ENCODE measurements at regions not wholly inside any gene's neighbourhood (a gene's known extent, or its start where the extent isn't known, plus 50 kb on each side); places are given as distances from the start of the nearest gene placed in this dataset.

DNA sequence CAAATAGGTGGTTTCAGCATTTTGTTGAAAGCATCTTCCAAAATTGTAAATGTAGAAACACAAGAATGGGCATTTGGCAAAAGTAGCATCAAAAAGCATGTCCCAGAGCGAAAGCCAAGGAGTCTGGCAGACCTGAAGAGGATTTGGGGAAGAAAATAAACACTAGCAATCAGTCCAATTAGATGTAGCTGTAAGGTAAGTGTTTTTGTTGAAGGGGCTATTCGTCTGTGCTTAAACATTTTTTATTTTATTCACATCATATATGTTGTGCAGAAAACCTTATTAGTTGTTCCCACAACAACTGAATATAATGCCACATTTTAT, 954.1 kb upstream of the COX7C start:
- no peak overlapping the region for H3K27ac ChIP-seq

GRCh38 chr5:85670417-85670816, 947.3 kb upstream of the COX7C start:
- no peak for DNase-seq (ENCODE audit: low read depth, low spot score)
- no peaks in the 10 kb centered on the region for H3K36me3 ChIP-seq (ENCODE audit: insufficient read depth, low read length)
- peak overlapping the region; percentile 40; the same call in 1 of the 2 replicates for H3K27ac ChIP-seq
- no peak overlapping the region for H3K4me3 ChIP-seq
- H3K9ac ChIP-seq (ENCODE audit: insufficient read length), result no peak overlapping the region
- no peak for TF ChIP-seq FOXP2 (optimal IDR thresholded peaks at IDR 0.05; ENCODE audit: control extremely low read depth, extremely low read length, insufficient read depth)
- TF ChIP-seq POLR2AphosphoS5 (IDR thresholded peaks at IDR 0.05; ENCODE audit: borderline replicate concordance, low read depth, low read length), result no peak
- TF ChIP-seq EZH2 (IDR thresholded peaks at IDR 0.05), result no peak
- no peaks in the 10 kb centered on the region for H3K9me3 ChIP-seq (ENCODE audit: low read depth, low read length)

More for the DNA sequence above, 954.1 kb upstream of the COX7C start:
- H3K9ac ChIP-seq (ENCODE audit: insufficient read length), result no peak overlapping the region
- no peaks in the 10 kb centered on the region for H3K36me3 ChIP-seq (ENCODE audit: insufficient read depth, low read length)
- TF ChIP-seq POLR2AphosphoS5 (IDR thresholded peaks at IDR 0.05; ENCODE audit: borderline replicate concordance, low read depth, low read length), result no peak
- no peak for TF ChIP-seq FOXP2 (optimal IDR thresholded peaks at IDR 0.05; ENCODE audit: control extremely low read depth, extremely low read length, insufficient read depth)
- TF ChIP-seq EZH2 (IDR thresholded peaks at IDR 0.05), result no peak
- H3K4me3 ChIP-seq, result no peak overlapping the region
- no peak for DNase-seq (ENCODE audit: low read depth, low spot score)
- no peaks in the 10 kb centered on the region for H3K9me3 ChIP-seq (ENCODE audit: low read depth, low read length)

DNA sequence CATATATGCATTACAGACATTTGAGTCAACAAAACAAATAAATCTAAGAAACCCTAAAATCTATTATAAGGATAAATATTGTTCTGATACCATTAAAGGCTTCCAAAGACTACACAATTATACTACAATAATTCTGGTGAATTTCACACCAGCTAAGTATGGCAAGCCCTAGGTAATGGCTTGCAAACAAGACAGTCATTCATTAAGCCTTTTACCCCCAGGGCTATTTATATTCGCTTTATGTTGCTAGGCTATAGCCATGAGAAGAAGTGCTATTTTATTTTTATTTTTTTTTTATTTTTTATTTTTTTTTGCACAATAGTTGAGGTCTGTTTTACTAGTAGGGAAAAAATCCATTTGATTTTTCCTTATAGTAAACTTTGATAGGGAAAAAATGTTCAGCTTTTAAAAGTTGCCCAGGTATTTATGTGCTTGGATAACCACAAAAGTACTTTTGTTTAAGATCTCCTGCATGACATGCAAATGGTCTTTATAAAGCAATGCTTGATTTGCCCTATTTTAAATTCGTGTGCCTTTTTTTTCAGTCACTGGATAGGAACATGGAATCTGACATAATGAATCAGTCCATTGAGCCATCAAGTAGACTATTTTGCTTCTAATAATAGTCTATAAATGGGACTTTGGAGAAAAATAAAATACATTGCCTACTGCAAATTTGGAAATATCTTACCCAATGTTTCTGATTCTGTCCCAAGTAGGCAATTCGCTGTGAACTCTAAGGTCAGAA, 946.3 kb upstream of the COX7C start:
- H3K4me3 ChIP-seq, result no peak overlapping the region
- no peaks in the 10 kb centered on the region for H3K9me3 ChIP-seq (ENCODE audit: low read depth, low read length)
- TF ChIP-seq EZH2 (IDR thresholded peaks at IDR 0.05), result no peak
- TF ChIP-seq FOXP2 (optimal IDR thresholded peaks at IDR 0.05; ENCODE audit: control extremely low read depth, extremely low read length, insufficient read depth), result no peak
- TF ChIP-seq POLR2AphosphoS5 (IDR thresholded peaks at IDR 0.05; ENCODE audit: borderline replicate concordance, low read depth, low read length), result no peak
- H3K27ac ChIP-seq, result no peak overlapping the region
- DNase-seq (ENCODE audit: low read depth, low spot score), result no peak
- H3K36me3 ChIP-seq (ENCODE audit: insufficient read depth, low read length), result no peaks in the 10 kb centered on the region
- H3K9ac ChIP-seq (ENCODE audit: insufficient read length), result no peak overlapping the region

DNA sequence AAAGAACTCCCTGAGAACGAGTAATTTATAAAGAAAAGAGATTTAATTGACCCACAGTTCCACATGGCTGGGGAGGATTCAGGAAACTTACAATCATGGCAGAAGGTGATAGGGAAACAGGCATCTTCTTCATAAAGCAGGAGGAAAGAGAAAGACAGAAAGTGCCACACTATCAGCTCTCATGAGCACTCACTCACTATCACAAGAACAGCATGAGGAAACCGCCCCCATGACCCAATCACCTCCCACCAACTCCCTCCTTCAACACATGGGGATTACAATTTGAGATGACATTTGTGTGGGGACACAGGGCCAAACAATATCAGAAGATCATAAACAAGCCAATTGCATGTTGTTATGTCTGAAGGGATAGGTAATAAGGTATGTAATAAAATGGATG, 935.9 kb upstream of the COX7C start:
- no peaks in the 10 kb centered on the region for H3K36me3 ChIP-seq (ENCODE audit: insufficient read depth, low read length)
- H3K9ac ChIP-seq (ENCODE audit: insufficient read length), result no peak overlapping the region
- TF ChIP-seq POLR2AphosphoS5 (IDR thresholded peaks at IDR 0.05; ENCODE audit: borderline replicate concordance, low read depth, low read length) (no peak), EZH2 (IDR thresholded peaks at IDR 0.05) (no peak), FOXP2 (optimal IDR thresholded peaks at IDR 0.05; ENCODE audit: control extremely low read depth, extremely low read length, insufficient read depth) (no peak)
- no peaks in the 10 kb centered on the region for H3K9me3 ChIP-seq (ENCODE audit: low read depth, low read length)
- H3K4me3 ChIP-seq, result no peak overlapping the region
- no peak for DNase-seq (ENCODE audit: low read depth, low spot score)
- H3K27ac ChIP-seq, result no peak overlapping the region

DNA sequence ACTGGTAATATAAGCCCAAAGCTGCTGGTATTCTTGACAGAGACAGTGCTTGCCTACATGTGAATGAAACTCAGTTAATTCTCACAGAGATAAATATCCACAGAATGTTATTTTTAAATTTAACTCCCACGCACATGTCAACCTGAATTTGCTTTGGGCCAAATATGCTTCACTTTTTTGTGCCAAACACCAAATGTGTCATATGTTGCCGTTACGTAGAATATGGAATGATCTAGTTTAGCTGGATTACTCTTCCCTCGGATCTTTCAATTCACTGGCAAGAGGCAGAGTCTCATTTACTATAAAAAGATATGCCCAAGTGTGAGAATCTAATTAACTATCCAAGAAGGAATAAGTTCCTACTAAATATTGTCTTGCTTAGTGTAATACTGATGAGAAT, 933.4 kb upstream of the COX7C start:
- TF ChIP-seq POLR2AphosphoS5 (IDR thresholded peaks at IDR 0.05; ENCODE audit: borderline replicate concordance, low read depth, low read length) (no peak), EZH2 (IDR thresholded peaks at IDR 0.05) (no peak), FOXP2 (optimal IDR thresholded peaks at IDR 0.05; ENCODE audit: control extremely low read depth, extremely low read length, insufficient read depth) (no peak)
- no peaks in the 10 kb centered on the region for H3K36me3 ChIP-seq (ENCODE audit: insufficient read depth, low read length)

DNA sequence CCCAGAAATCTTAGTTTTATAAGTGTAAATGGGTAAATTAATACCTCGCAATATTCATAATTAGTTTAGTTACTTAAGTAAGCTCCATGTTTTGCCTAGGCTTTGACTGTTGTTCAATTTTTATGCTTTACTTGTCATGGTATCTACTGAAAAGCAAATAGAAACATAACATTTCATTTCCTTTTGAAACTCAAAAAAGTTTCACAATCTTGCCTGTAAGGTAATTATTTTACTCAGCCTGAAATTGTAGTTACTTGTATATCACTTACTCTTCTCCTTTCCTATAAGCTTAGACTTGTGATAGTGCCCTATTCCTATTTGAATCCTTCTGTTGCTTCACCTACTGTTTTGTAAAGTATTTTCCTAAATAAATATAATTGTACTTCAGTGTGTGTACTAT, 914.4 kb upstream of the COX7C start:
- no peak overlapping the region for H3K4me3 ChIP-seq
- no peak for DNase-seq (ENCODE audit: low read depth, low spot score)
- TF ChIP-seq POLR2AphosphoS5 (IDR thresholded peaks at IDR 0.05; ENCODE audit: borderline replicate concordance, low read depth, low read length) (no peak), FOXP2 (optimal IDR thresholded peaks at IDR 0.05; ENCODE audit: control extremely low read depth, extremely low read length, insufficient read depth) (no peak), EZH2 (IDR thresholded peaks at IDR 0.05) (no peak)
- no peak overlapping the region for H3K27ac ChIP-seq
- H3K9ac ChIP-seq (ENCODE audit: insufficient read length), result no peak overlapping the region
- no peaks in the 10 kb centered on the region for H3K36me3 ChIP-seq (ENCODE audit: insufficient read depth, low read length)
- no peaks in the 10 kb centered on the region for H3K9me3 ChIP-seq (ENCODE audit: low read depth, low read length)

More for the DNA sequence above, 933.4 kb upstream of the COX7C start:
- H3K9me3 ChIP-seq (ENCODE audit: low read depth, low read length), result no peaks in the 10 kb centered on the region
- H3K4me3 ChIP-seq, result no peak overlapping the region
- no peak overlapping the region for H3K27ac ChIP-seq
- no peak for DNase-seq (ENCODE audit: low read depth, low spot score)
- no peak overlapping the region for H3K9ac ChIP-seq (ENCODE audit: insufficient read length)

DNA sequence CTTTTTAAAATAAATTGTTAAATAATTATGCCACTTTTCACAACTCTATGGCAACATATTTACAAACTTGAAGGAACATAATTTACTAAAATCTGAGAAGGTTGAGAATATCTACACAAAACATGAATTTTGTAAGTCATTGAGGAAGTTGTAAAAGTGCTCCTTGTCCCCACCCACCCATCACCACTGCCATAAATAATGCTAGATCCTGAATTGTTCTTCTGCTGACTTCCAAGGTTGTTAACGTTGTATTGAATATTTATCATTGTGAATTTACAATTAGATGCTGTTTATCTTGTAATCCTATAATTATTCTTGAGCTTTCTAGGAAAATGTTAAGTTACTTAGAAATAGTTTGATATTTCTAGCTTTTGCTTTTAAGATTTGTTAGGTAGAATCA, 908.0 kb upstream of the COX7C start:
- DNase-seq (ENCODE audit: low read depth, low spot score), result peak; percentile 3
- Histone ChIP-seq H3K9me3 (ENCODE audit: low read depth, low read length) (no peaks in the 10 kb centered on the region), H3K9ac (ENCODE audit: insufficient read length) (no peak overlapping the region), H3K27ac (no peak overlapping the region), H3K36me3 (ENCODE audit: insufficient read depth, low read length) (no peaks in the 10 kb centered on the region), H3K4me3 (no peak overlapping the region)
- no peak for TF ChIP-seq FOXP2 (optimal IDR thresholded peaks at IDR 0.05; ENCODE audit: control extremely low read depth, extremely low read length, insufficient read depth)
- no peak for TF ChIP-seq EZH2 (IDR thresholded peaks at IDR 0.05)
- TF ChIP-seq POLR2AphosphoS5 (IDR thresholded peaks at IDR 0.05; ENCODE audit: borderline replicate concordance, low read depth, low read length), result no peak

GRCh38 chr5:85716344-85717202, 901.2 kb upstream of the COX7C start:
- Histone ChIP-seq H3K36me3 (ENCODE audit: insufficient read depth, low read length) (no peaks in the 10 kb centered on the region), H3K27ac (no peak overlapping the region), H3K9me3 (ENCODE audit: low read depth, low read length) (no peaks in the 10 kb centered on the region), H3K4me3 (no peak overlapping the region), H3K9ac (ENCODE audit: insufficient read length) (no peak overlapping the region)
- DNase-seq (ENCODE audit: low read depth, low spot score), result no peak
- no peak for TF ChIP-seq FOXP2 (optimal IDR thresholded peaks at IDR 0.05; ENCODE audit: control extremely low read depth, extremely low read length, insufficient read depth)
- no peak for TF ChIP-seq POLR2AphosphoS5 (IDR thresholded peaks at IDR 0.05; ENCODE audit: borderline replicate concordance, low read depth, low read length)
- TF ChIP-seq EZH2 (IDR thresholded peaks at IDR 0.05), result no peak
